OCI-LY7 (cell line): ENCODE measurements at regions not wholly inside any gene's neighbourhood (a gene's known extent, or its start where the extent isn't known, plus 50 kb on each side); places are given as distances from the start of the nearest gene placed in this dataset.

Experiments used
- BruUV-seq: library from RNA; stranded (reverse); fragments of 400-500 nt; replicated peaks from 2 replicates; lab custom pipeline; 2021; lab: Mats Ljungman, UMichigan
- CTCF ChIA-PET: fragments of 300-600 bp; sonication (Branson Sonifier 250); formaldehyde crosslinking; loops from one replicate; lab custom pipeline; 2022; ENCODE audit warnings: antibody characterized with exemption; ENCODE audit not compliant: unreplicated experiment; lab: Charles Lee
- POLR2A ChIA-PET: fragments of 300-600 bp; sonication (Branson Sonifier 250); formaldehyde crosslinking; loops from one replicate; lab custom pipeline; 2022; ENCODE audit warnings: antibody characterized with exemption; lab: Charles Lee
- DNase-seq: peaks from one replicate; pipeline ENCODE4 v3.0.0-alpha.2; 2015; ENCODE audit warnings: low spot score
- H2AFZ ChIP-seq: fragments of 200-600 bp; sonication (generic), shearing (Covaris generic); 2 replicates; pipeline ENCODE4 v1.6.1; 2014; ENCODE audit warnings: mild to moderate bottlenecking, antibody characterized with exemption, low read length, moderate library complexity
- H3K27ac ChIP-seq: fragments of 200-600 bp; sonication (generic); 2 replicates; pipeline ENCODE4 v1.5.1; 2014; ENCODE audit warnings: mixed run types, low read depth, mild to moderate bottlenecking, moderate library complexity, low read length, inconsistent platforms; ENCODE audit not compliant: poor library complexity, severe bottlenecking
- H3K36me3 ChIP-seq: fragments of 200-600 bp; sonication (generic); 2 replicates; pipeline ENCODE4 v1.6.1; 2014; ENCODE audit warnings: mild to moderate bottlenecking, antibody characterized with exemption, low read length, moderate library complexity, mixed read lengths; ENCODE audit not compliant: insufficient read depth
- H3K4me1 ChIP-seq: fragments of 200-600 bp; sonication (generic); 2 replicates; pipeline ENCODE4 v1.5.1; 2014; ENCODE audit warnings: mild to moderate bottlenecking, low read length; ENCODE audit not compliant: insufficient read depth, poor library complexity, severe bottlenecking
- H3K4me2 ChIP-seq: fragments of 200-600 bp; sonication (generic); 2 replicates; pipeline ENCODE4 v1.6.1; 2014; ENCODE audit warnings: mild to moderate bottlenecking, low read length
- H3K4me3 ChIP-seq: fragments of 200-600 bp; sonication (generic); 2 replicates; pipeline ENCODE4 v1.5.1; 2014; ENCODE audit warnings: mild to moderate bottlenecking, low read depth, low read length; ENCODE audit not compliant: poor library complexity, severe bottlenecking
- H3K79me2 ChIP-seq: fragments of 200-600 bp; sonication (generic); 2 replicates; pipeline ENCODE4 v1.6.1; 2016; ENCODE audit warnings: low read depth, mild to moderate bottlenecking, low read length, moderate library complexity, mixed read lengths; ENCODE audit not compliant: insufficient read depth
- H3K9me2 ChIP-seq: fragments of 200-600 bp; sonication (generic); 2 replicates; pipeline ENCODE4 v1.6.1; 2016; ENCODE audit warnings: mild to moderate bottlenecking, low read length, mixed read lengths; ENCODE audit not compliant: insufficient read depth
- H3K9me3 ChIP-seq: fragments of 200-600 bp; sonication (generic); 2 replicates; pipeline ENCODE4 v1.6.1; 2014; ENCODE audit warnings: mild to moderate bottlenecking, mixed run types, low read length, mixed read lengths
- H4K20me1 ChIP-seq: fragments of 200-600 bp; sonication (generic); 2 replicates; pipeline ENCODE4 v1.6.1; 2014; ENCODE audit warnings: mild to moderate bottlenecking, antibody characterized with exemption, low read length, moderate library complexity, mixed read lengths; ENCODE audit not compliant: insufficient read depth
- EZH2phosphoT487 ChIP-seq: fragments of 200-600 bp; sonication (generic); IDR thresholded peaks from 2 replicates; pipeline ENCODE4 v1.6.1; 2018; ENCODE audit warnings: low read depth, borderline replicate concordance, mild to moderate bottlenecking, mixed run types, antibody characterized with exemption, low read length, moderate library complexity, mixed read lengths
- intact Hi-C: fragments of 100-400 bp; cut with micrococcal nuclease; formaldehyde crosslinking; loops from one replicate; pipeline ENCODE4 v1.10.0; 2022; ENCODE audit not compliant: unreplicated experiment
- TF ChIP-seq, protein P1 (sequence below): fragments of 200-600 bp; sonication (generic); conservative IDR thresholded peaks from 2 replicates; pipeline ENCODE4 v1.5.1; 2014; ENCODE audit warnings: mild to moderate bottlenecking, antibody characterized with exemption, low read length, moderate library complexity, mixed read lengths

DNA sequence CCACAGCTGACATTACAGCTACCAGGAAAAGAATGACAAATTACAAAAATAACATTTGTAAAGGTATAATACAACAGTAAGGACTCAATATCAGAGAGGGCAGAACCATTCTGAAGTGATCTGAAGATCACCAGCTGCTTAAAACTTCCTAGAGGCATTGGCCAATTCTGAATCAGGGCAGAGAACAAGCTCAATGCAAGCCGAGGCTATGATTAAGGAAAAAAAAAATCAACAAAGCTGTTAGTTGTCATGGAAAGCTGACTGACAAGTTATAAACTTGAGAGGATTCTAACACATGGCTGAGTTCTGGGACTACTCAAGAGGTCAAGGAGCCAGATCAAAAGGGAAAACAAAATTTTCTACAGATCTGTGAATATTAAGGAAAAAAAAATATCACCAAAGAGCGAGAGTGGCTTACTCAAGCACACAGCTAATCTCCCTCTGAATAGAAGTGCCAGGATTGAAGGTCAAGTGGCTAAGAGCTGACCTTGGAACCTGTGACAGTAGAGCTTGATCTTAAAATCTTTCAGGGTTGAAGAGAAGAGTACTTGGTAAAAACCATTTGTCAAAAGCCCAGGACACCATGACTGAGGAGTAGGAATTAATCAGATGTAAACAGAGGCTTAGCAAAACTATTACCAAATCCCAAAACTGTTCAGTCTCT is 383.4 kb downstream of the USP25 start:
- Histone ChIP-seq H2AFZ (no peak overlapping the region), H3K27ac (no peak overlapping the region), H4K20me1 (no peaks in the 10 kb centered on the region), H3K9me2 (no peaks in the 10 kb centered on the region), H3K36me3 (no peaks in the 10 kb centered on the region), H3K4me1 (no peaks in the 10 kb centered on the region), H3K9me3 (no peaks in the 10 kb centered on the region), H3K4me3 (no peak overlapping the region), H3K4me2 (no peak overlapping the region), H3K79me2 (no peaks in the 10 kb centered on the region)
- intact Hi-C loops: no loop called here
- BruUV-seq: no TSS peak
- POLR2A ChIA-PET: interaction anchor here (0.6 to 0.7 kb wide), 3 partner anchors 26 to 102 kb away, joined by 3 read pairs; no protein-coding TSS in a partner anchor
- CTCF ChIA-PET: no interaction called here
- TF ChIP-seq, protein P1, sequence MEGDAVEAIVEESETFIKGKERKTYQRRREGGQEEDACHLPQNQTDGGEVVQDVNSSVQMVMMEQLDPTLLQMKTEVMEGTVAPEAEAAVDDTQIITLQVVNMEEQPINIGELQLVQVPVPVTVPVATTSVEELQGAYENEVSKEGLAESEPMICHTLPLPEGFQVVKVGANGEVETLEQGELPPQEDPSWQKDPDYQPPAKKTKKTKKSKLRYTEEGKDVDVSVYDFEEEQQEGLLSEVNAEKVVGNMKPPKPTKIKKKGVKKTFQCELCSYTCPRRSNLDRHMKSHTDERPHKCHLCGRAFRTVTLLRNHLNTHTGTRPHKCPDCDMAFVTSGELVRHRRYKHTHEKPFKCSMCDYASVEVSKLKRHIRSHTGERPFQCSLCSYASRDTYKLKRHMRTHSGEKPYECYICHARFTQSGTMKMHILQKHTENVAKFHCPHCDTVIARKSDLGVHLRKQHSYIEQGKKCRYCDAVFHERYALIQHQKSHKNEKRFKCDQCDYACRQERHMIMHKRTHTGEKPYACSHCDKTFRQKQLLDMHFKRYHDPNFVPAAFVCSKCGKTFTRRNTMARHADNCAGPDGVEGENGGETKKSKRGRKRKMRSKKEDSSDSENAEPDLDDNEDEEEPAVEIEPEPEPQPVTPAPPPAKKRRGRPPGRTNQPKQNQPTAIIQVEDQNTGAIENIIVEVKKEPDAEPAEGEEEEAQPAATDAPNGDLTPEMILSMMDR: no peak
- no peak for TF ChIP-seq EZH2phosphoT487
- DNase-seq: no peak

DNA sequence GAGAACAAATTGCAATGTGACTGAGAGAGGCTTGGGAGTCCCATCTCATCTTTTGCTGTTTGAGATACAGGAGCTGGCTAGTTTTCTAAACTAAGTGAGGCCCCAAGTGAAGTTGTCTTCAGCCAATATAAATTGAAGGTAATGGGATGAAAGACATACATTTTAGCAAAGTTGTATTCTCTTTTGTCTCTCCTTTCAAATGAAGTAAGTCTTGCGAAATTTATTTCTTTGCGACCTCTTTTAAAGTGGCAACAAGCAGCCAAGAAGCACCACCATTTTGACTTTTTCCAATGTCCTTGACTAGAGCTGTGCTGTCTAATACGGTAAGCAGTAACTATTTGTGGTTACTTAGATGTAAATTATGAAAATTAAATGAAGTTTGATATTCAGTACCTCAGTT is 385.7 kb downstream of the USP25 start:
- H3K4me2 ChIP-seq: no peak overlapping the region
- no peak overlapping the region for H2AFZ ChIP-seq
- no peaks in the 10 kb centered on the region for H4K20me1 ChIP-seq
- no peak overlapping the region for H3K4me3 ChIP-seq
- H3K9me2 ChIP-seq: no peaks in the 10 kb centered on the region
- ChIA-PET POLR2A (no interaction called here), CTCF (no interaction called here)
- no peaks in the 10 kb centered on the region for H3K36me3 ChIP-seq
- H3K27ac ChIP-seq: no peak overlapping the region
- no peaks in the 10 kb centered on the region for H3K79me2 ChIP-seq
- BruUV-seq: no TSS peak
- no peaks in the 10 kb centered on the region for H3K4me1 ChIP-seq
- intact Hi-C loops: no loop called here
- no peaks in the 10 kb centered on the region for H3K9me3 ChIP-seq
- no peak for TF ChIP-seq EZH2phosphoT487
- TF ChIP-seq, protein P1: no peak
- DNase-seq: no peak

DNA sequence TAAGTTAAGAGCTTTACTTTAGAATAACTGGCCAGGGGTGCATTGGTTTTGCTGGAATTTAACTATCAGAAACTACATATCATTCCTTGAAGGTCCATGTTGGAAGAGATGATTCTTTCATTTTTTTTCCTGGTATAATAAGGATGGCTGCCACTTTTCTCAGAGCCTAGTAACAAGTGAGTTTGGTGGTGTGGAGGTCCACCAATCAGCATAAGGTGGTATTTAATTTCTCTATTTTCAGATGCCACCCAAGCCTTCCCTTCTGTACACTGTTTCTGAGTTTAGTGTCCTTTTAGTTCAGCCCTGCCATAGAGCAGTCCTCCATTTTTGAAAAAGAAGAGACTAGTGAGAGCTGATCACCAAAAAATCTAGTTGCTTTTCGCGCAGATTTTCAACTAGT is 386.3 kb downstream of the USP25 start:
- H2AFZ ChIP-seq: no peak overlapping the region
- H3K36me3 ChIP-seq: no peaks in the 10 kb centered on the region
- H3K4me3 ChIP-seq: no peak overlapping the region
- no TSS peak for BruUV-seq
- no peak for TF ChIP-seq EZH2phosphoT487
- TF ChIP-seq, protein P1: no peak
- no peaks in the 10 kb centered on the region for H3K9me3 ChIP-seq
- H3K27ac ChIP-seq: no peak overlapping the region
- no peaks in the 10 kb centered on the region for H3K9me2 ChIP-seq
- H4K20me1 ChIP-seq: no peaks in the 10 kb centered on the region
- no peak overlapping the region for H3K4me2 ChIP-seq
- intact Hi-C loops: no loop called here
- no peaks in the 10 kb centered on the region for H3K4me1 ChIP-seq
- ChIA-PET CTCF (no interaction called here), POLR2A (interaction anchor here (1.0 kb wide), 1 partner anchor 20 kb away, joined by 3 read pairs; no protein-coding TSS in a partner anchor)
- no peaks in the 10 kb centered on the region for H3K79me2 ChIP-seq
- DNase-seq: no peak
